HEK293 (cell line): ENCODE measurements at regions not wholly inside any gene's neighbourhood (a gene's known extent, or its start where the extent isn't known, plus 50 kb on each side); places are given as distances from the start of the nearest gene placed in this dataset.

Experiments
- CTCF ChIA-PET: fragments of 350-600 bp; formaldehyde crosslinking; extraction: SDS; loops from one replicate; lab custom pipeline; 2021; ENCODE audit warnings: antibody characterized with exemption; lab: Yijun Ruan, JAX
- POLR2A ChIA-PET: fragments of 300-600 bp; formaldehyde crosslinking; extraction: SDS; loops from one replicate; lab custom pipeline; 2020; ENCODE audit warnings: antibody characterized with exemption, inconsistent platforms; lab: Yijun Ruan, JAX
- H3K27ac ChIP-seq: fragments of 200-500 bp; sonication (Bioruptor generic); 2 replicates; pipeline ENCODE4 v1.5.1; 2014; ENCODE audit warnings: low read depth, low read length, control low read depth, inconsistent platforms; ENCODE audit errors: extremely low read depth
- H3K36me3 ChIP-seq, 2 experiments: fragments of 200-500 bp in 1 of 2; sonication (Bioruptor generic) in 1 of 2; 1 replicate in 1 of 2; 2 replicates in 1 of 2; pipeline ENCODE4 v1.5.1; 2014 to 2017; ENCODE audit warnings: inconsistent platforms in 2 of 2, low read length in 2 of 2; ENCODE audit not compliant: control insufficient read depth in 2 of 2, insufficient read depth in 1 of 2
- H3K4me1 ChIP-seq: fragments of 200-500 bp; sonication (Bioruptor generic); 2 replicates; pipeline ENCODE4 v1.5.1; 2014; ENCODE audit warnings: mild to moderate bottlenecking, low read length, inconsistent platforms; ENCODE audit not compliant: control insufficient read depth, insufficient read depth
- H3K4me3 ChIP-seq: 2 replicates; pipeline ENCODE4 v1.5.1; 2011; ENCODE audit warnings: low read depth, mild to moderate bottlenecking, control low read depth, low read length, moderate library complexity
- H3K9me3 ChIP-seq: fragments of 200-500 bp; sonication (Bioruptor generic); 2 replicates; pipeline ENCODE4 v1.5.1; 2014; ENCODE audit warnings: low read depth, low read length, inconsistent platforms; ENCODE audit not compliant: control insufficient read depth, insufficient read depth
- GLIS1 ChIP-seq: fragments of 450-650 bp; formaldehyde crosslinking; IDR thresholded peaks from 2 replicates; pipeline ENCODE4 v1.5.1; 2016; ENCODE audit warnings: missing biosample characterization, missing genetic modification characterization
- KLF1 ChIP-seq: fragments of 450-650 bp; formaldehyde crosslinking; IDR thresholded peaks from 2 replicates; pipeline ENCODE4 v1.5.1; 2016; ENCODE audit warnings: missing biosample characterization, missing genetic modification characterization
- KLF8 ChIP-seq: fragments of 450-650 bp; formaldehyde crosslinking; IDR thresholded peaks from 2 replicates; pipeline ENCODE4 v1.5.1; 2016; ENCODE audit warnings: missing biosample characterization, missing genetic modification characterization
- ZNF140 ChIP-seq: fragments of 450-650 bp; formaldehyde crosslinking; IDR thresholded peaks from 2 replicates; pipeline ENCODE4 v1.5.1; 2016; ENCODE audit warnings: missing biosample characterization, missing genetic modification characterization
- ZNF561 ChIP-seq: fragments of 450-650 bp; IDR thresholded peaks from 2 replicates; pipeline ENCODE4 v1.5.1; 2018; ENCODE audit warnings: missing biosample characterization, missing genetic modification characterization, borderline replicate concordance
- ZNF571 ChIP-seq: fragments of 450-650 bp; formaldehyde crosslinking; IDR thresholded peaks from 2 replicates; pipeline ENCODE4 v1.5.0; 2017; ENCODE audit warnings: missing biosample characterization, missing genetic modification characterization
- ZNF707 ChIP-seq: fragments of 450-650 bp; formaldehyde crosslinking; IDR thresholded peaks from 2 replicates; pipeline ENCODE4 v1.5.1; 2016; ENCODE audit warnings: missing biosample characterization, missing genetic modification characterization
- ZNF843 ChIP-seq: fragments of 450-650 bp; formaldehyde crosslinking; IDR thresholded peaks from 2 replicates; pipeline ENCODE4 v1.5.1; 2016; ENCODE audit warnings: missing biosample characterization, missing genetic modification characterization
- ZSCAN16 ChIP-seq: fragments of 450-650 bp; formaldehyde crosslinking; IDR thresholded peaks from 2 replicates; pipeline ENCODE4 v1.5.1; 2016; ENCODE audit warnings: missing biosample characterization, missing genetic modification characterization
- TF ChIP-seq, protein P1 (sequence below): fragments of 450-650 bp; IDR thresholded peaks from 2 replicates; pipeline ENCODE4 v1.5.1; 2018; ENCODE audit warnings: missing biosample characterization, mild to moderate bottlenecking, missing genetic modification characterization
- TF ChIP-seq, protein P2 (sequence below): IDR thresholded peaks from 2 replicates; pipeline ENCODE4 v1.6.1; 2011; ENCODE audit warnings: mild to moderate bottlenecking, low read depth, low read length, borderline replicate concordance
- TF ChIP-seq, protein P3 (sequence below): fragments of 450-650 bp; formaldehyde crosslinking; IDR thresholded peaks from 2 replicates; pipeline ENCODE4 v1.5.1; 2016; ENCODE audit warnings: missing biosample characterization, missing genetic modification characterization

DNA sequence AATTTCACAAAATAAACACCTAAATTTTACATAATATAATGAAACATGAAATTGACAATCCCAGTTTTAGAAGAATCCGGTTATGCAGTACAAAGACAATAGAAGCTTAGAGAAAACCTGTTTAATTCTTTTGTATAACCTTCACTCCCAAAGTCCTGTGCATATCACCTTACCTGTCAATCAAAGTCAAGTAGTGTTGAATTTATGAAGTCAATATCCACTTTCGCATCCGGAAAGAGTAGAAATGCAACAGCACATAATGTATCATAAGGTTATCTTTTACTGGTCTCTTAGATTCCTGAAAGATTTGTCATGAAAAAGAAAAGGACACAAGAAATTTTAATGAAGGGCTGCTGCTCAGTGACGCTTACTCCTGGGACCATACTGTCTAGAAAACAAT lies 1112.6 kb downstream of the PCDH9 start:
- no peaks in the 10 kb centered on the region for H3K36me3 ChIP-seq
- TF ChIP-seq, protein P1, sequence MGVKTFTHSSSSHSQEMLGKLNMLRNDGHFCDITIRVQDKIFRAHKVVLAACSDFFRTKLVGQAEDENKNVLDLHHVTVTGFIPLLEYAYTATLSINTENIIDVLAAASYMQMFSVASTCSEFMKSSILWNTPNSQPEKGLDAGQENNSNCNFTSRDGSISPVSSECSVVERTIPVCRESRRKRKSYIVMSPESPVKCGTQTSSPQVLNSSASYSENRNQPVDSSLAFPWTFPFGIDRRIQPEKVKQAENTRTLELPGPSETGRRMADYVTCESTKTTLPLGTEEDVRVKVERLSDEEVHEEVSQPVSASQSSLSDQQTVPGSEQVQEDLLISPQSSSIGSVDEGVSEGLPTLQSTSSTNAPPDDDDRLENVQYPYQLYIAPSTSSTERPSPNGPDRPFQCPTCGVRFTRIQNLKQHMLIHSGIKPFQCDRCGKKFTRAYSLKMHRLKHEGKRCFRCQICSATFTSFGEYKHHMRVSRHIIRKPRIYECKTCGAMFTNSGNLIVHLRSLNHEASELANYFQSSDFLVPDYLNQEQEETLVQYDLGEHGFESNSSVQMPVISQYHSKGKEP (tag by site-specific recombination) = no peak
- TF ChIP-seq GLIS1 (tag by site-specific recombination) (no peak), KLF1 (tag by site-specific recombination) (no peak)
- no peaks in the 10 kb centered on the region for H3K4me1 ChIP-seq
- H3K4me3 ChIP-seq = no peak overlapping the region
- H3K27ac ChIP-seq = no peak overlapping the region
- ChIA-PET CTCF (no interaction called here), POLR2A (no interaction called here)
- H3K9me3 ChIP-seq = no peaks in the 10 kb centered on the region

DNA sequence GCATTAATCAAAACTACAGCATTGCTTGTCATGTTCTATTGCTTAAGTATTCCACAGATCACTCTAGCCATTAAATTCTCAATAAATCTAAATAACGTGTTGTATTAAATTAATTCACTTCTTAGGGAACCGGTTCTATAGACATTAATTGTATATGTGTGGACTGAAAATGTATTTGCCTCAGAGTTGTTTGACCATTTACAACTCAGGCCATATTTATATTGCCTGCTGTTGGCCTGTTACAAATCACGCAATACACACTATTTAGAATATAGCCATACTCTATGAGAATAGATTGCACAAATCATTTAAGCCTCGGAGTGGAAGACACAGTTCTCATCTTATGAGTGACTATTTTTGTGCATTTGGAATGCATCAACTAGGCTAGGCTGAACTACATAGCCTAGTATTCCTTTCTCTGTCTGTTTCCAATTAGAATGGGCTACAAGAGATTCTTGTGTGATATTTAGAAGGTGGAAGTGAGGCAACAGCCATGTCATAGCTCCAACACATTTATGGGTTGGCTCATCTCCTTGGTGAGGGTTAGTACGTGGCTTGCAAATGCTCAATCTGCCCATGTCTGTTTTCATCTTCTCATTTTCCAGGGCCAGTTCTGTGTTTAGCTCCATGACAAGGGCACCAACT lies 1116.1 kb downstream of the PCDH9 start:
- H3K4me3 ChIP-seq = no peak overlapping the region
- no peak overlapping the region for H3K27ac ChIP-seq
- ChIA-PET CTCF (interaction anchor here (0.6 kb wide), 1 partner anchor 11 kb away, joined by 5 read pairs; no protein-coding TSS in a partner anchor), POLR2A (interaction anchor here (0.7 kb wide), 1 partner anchor 11 kb away, joined by 7 read pairs; no protein-coding TSS in a partner anchor)
- no peaks in the 10 kb centered on the region for H3K4me1 ChIP-seq
- no peaks in the 10 kb centered on the region for H3K9me3 ChIP-seq
- TF ChIP-seq ZNF571 (no peak), KLF8 (tag by site-specific recombination) (no peak)
- TF ChIP-seq, protein P2, sequence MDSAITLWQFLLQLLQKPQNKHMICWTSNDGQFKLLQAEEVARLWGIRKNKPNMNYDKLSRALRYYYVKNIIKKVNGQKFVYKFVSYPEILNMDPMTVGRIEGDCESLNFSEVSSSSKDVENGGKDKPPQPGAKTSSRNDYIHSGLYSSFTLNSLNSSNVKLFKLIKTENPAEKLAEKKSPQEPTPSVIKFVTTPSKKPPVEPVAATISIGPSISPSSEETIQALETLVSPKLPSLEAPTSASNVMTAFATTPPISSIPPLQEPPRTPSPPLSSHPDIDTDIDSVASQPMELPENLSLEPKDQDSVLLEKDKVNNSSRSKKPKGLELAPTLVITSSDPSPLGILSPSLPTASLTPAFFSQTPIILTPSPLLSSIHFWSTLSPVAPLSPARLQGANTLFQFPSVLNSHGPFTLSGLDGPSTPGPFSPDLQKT = peak; percentile 45; the same call in 1 of the 2 replicates
- no peaks in the 10 kb centered on the region for H3K36me3 ChIP-seq

DNA sequence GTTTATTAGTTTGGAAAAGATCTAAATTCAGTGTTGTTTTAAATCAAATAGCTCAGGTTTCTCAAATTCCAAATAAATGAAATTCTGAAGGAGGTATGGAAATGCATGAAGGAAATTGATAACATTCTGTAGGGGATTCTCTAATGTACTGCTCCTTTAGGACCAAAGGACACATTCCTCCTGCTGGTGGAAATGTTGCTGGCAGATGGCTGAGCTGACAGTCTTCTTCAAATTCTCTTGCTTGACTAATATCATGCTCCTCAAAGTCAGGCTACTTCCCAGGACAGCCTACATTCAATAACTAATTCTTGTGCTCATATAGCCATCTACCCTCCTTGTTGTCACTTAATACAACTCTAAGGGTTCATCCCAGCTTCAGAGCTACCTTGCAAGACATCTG lies 1118.5 kb downstream of the PCDH9 start:
- CTCF ChIA-PET = no interaction called here

More for the DNA sequence above, 1118.5 kb downstream of the PCDH9 start:
- Histone ChIP-seq H3K36me3 (no peaks in the 10 kb centered on the region), H3K9me3 (no peaks in the 10 kb centered on the region)
- TF ChIP-seq ZNF843 (tag by site-specific recombination) = no peak
- no peak for TF ChIP-seq GLIS1 (tag by site-specific recombination)
- no peak for TF ChIP-seq ZSCAN16
- no peak for TF ChIP-seq ZNF561 (tag by site-specific recombination)
- TF ChIP-seq ZNF140 = no peak
- no peak for TF ChIP-seq ZNF707
- TF ChIP-seq, protein P3, sequence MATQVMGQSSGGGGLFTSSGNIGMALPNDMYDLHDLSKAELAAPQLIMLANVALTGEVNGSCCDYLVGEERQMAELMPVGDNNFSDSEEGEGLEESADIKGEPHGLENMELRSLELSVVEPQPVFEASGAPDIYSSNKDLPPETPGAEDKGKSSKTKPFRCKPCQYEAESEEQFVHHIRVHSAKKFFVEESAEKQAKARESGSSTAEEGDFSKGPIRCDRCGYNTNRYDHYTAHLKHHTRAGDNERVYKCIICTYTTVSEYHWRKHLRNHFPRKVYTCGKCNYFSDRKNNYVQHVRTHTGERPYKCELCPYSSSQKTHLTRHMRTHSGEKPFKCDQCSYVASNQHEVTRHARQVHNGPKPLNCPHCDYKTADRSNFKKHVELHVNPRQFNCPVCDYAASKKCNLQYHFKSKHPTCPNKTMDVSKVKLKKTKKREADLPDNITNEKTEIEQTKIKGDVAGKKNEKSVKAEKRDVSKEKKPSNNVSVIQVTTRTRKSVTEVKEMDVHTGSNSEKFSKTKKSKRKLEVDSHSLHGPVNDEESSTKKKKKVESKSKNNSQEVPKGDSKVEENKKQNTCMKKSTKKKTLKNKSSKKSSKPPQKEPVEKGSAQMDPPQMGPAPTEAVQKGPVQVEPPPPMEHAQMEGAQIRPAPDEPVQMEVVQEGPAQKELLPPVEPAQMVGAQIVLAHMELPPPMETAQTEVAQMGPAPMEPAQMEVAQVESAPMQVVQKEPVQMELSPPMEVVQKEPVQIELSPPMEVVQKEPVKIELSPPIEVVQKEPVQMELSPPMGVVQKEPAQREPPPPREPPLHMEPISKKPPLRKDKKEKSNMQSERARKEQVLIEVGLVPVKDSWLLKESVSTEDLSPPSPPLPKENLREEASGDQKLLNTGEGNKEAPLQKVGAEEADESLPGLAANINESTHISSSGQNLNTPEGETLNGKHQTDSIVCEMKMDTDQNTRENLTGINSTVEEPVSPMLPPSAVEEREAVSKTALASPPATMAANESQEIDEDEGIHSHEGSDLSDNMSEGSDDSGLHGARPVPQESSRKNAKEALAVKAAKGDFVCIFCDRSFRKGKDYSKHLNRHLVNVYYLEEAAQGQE (tag by site-specific recombination) = no peak
- TF ChIP-seq, protein P2 = no peak
- TF ChIP-seq, all 188 proteins: peak for 0
- no peaks in the 10 kb centered on the region for H3K4me1 ChIP-seq
- POLR2A ChIA-PET = no interaction called here
- no peak overlapping the region for H3K27ac ChIP-seq
- no peak overlapping the region for H3K4me3 ChIP-seq
